OCI-LY1 (cell line): ENCODE measurements at regions not wholly inside any gene's neighbourhood (a gene's known extent, or its start where the extent isn't known, plus 50 kb on each side); places are given as distances from the start of the nearest gene placed in this dataset.

Experiments
- CTCF ChIP-seq: fragments of 200-600 bp; sonication (generic), shearing (Covaris generic); IDR thresholded peaks from 2 replicates; pipeline ENCODE4 v1.5.1; 2017; ENCODE audit warnings: mild to moderate bottlenecking, antibody characterized with exemption, low read length, moderate library complexity, mixed read lengths
- EZH2 ChIP-seq: fragments of 200-600 bp; sonication (generic), shearing (Covaris generic); IDR thresholded peaks from 2 replicates; pipeline ENCODE4 v1.8.0; 2017; ENCODE audit warnings: borderline replicate concordance, mixed run types, mild to moderate bottlenecking, antibody characterized with exemption, low read length, moderate library complexity, mixed read lengths

- TF ChIP-seq CTCF, result no peak
- no peak for TF ChIP-seq EZH2
These were observed 277.7 kb upstream of the MAP2 start for GRCh38 chr2:209145941-209146681.
